Activated naive CD4-positive, alpha-beta T cell treated with anti-CD3 and anti-CD28 coated beads, Interleukin-2, amount 50 U/mL, for 16 hours (primary cell): ENCODE measurements at regions not wholly inside any gene's neighbourhood (a gene's known extent, or its start where the extent isn't known, plus 50 kb on each side); places are given as distances from the start of the nearest gene placed in this dataset.

ENCODE experiments used
- DNase-seq: peaks from one replicate; pipeline ENCODE4 v3.0.0-alpha.2; 2020

GRCh38 chr11:114811971-114812370, 133.6 kb downstream of the NXPE2 start:
- no peak for DNase-seq

- no peak for DNase-seq
These were observed 134.4 kb downstream of the NXPE2 start for GRCh38 chr11:114812733-114813132.

DNA sequence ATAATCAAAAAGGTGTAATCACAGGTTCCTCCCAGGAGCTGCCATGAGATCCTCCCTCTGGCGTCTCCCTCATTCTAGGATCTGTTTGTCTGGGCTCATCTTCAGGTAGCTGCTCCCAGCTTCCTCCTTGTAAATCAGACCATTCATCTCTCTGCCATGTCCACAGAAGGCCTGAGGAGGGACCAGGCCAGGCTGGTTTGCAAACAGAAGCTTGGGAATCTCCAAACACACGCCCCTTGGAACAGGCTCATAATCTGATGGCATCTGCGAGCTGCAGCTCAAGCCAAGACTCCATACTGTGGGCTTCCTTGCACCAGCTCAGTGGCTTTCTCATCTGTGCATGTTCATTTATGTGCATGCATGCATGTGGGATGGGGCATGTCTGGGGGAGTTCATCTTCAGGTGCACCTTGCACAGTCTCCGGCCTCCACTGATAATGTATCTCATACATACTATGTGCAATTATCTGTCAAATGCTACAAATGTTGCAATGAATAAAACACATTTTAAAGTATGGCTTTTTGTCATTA, 134.9 kb downstream of the NXPE2 start:
- DNase-seq: no peak

DNA sequence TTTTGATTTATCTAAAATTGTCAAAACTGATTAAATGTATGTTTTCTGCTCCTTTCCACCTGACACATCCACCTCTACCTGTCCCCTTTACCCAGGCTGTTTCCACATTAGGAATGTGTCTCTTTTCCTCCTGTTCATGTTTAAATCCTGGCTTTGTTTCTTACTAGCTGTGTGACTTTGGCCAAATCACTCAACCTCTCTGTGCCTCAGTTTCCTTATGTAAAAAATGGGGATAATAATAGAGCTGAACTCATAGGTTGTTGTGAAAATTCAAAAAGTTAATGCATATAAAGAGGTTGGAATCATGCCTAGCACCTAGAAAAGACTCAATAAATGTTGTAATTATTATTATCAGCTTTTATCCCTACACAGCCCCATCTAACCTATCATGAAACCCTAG, 136.8 kb downstream of the NXPE2 start:
- no peak for DNase-seq

GRCh38 chr11:114815761-114816160, 137.4 kb downstream of the NXPE2 start:
- no peak for DNase-seq

DNA sequence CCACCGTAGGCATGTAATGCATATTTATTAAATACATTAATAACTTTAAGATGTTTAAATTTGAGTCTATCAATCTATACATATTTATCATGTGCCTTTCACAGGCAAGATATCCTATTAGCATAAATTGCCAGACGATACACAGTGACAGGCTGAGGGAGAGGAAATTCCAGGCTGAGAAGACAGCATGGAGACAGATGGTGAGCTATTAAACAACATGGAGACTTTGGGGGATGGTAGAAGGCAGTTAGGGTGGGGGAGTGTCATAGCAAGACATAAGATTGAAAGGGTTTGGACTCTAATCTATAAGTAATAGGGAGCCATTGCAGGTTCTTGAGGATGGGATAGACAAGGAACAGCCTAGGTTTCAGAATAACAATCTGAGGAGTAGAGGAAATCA, 138.5 kb downstream of the NXPE2 start:
- DNase-seq: no peak

- no peak for DNase-seq
These were observed 140.1 kb downstream of the NXPE2 start for GRCh38 chr11:114818382-114818781.

DNA sequence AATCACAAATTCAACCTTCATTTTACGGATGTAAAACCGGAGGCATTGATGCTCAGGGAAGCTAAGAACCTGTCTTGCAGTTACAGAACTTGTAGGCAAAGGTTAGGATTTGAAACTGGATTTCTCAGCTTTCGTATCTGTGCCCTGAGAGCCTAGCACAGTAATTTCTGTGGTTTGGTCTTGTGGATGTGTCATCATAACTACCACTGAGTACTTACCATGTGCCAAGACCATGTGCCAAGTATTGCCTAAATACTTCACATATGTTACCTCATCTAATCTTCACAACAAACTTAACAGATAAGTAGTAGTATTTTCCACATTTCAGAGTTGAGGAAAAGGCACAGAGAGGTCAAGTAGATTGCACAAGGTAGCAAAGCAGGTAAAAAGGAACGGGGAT, 140.7 kb downstream of the NXPE2 start:
- no peak for DNase-seq

GRCh38 chr11:114820621-114821020, 142.3 kb downstream of the NXPE2 start:
- no peak for DNase-seq

DNA sequence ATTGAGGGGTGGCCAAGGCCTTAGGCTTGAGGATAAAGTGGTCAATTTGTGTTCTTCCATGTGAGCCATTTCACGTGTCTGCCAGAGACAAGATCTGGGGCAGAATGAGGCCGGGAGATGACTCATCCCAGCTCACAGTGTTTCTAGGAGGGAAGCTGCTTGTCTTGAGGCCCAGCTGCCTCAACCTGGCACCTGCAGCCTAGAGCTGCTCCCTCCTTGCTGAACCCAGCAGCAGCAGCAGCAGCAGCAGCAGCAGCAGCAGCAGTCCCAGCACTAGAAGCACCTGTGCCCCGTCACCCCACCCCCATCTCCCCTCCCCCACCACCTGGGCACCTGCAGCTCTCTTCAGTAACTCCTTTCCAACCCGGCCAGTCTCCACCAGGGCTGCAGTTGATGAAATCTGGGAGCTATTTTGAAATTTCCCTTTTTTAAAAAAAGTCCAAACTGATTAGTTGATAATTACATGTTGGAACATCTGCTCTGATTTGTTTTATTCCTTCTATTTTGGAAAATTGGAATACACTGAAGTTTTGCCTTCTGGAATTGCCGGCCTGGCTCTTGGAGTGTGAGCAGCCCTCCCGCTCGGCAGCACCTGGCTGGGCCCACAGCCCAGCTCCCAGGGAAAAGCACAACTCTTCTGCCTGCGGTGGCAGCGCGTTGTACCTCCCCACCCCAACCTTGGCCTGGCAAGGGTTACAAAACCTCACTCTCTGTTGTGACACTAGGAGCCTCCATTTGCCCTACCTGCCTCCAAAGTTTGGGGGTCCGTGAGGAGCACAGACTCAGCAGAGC, 143.5 kb downstream of the NXPE2 start:
- no peak for DNase-seq

GRCh38 chr11:114826910-114827442, 148.6 kb downstream of the NXPE2 start:
- no peak for DNase-seq

GRCh38 chr11:114827736-114828135, 149.4 kb downstream of the NXPE2 start:
- no peak for DNase-seq

- no peak for DNase-seq
These were observed 154.3 kb downstream of the NXPE2 start for GRCh38 chr11:114832532-114833125.

DNA sequence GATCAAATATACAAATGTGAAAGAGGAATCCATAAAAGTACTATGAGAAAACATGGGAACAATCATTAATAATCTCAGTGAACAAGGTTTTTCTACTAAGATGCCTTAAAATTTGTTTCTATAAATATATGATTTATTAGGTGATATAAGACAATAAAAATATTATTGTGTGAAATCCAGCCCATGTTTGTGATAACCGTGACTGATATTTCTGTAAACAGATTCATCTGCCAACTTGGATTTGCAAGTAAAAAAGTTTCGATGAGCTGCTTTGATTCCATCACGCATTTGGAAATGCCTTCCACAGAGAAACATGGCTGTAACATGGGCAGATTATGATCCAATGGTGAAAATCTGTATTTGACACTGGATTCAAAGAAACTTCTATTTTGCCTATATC, 157.8 kb downstream of the NXPE2 start:
- DNase-seq: no peak

DNA sequence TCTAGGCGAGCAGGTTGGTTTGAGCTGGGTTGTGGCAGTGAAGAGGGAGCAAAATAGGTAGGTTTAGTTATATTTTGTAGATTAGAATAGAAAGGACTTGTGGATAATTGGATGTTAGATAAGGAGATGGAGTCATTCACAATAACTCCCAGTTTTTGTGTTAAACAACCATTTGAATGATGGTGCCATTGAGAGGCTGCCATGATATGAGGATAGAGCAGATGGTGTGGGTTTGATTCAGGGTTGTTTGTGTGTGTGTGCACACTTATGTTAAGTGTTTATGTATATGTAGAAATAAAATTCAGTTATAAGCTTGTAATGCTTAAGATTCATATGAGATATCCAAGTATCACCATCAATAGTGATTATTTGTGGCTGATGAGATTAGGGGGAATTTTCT, 166.6 kb downstream of the NXPE2 start:
- no peak for DNase-seq

DNA sequence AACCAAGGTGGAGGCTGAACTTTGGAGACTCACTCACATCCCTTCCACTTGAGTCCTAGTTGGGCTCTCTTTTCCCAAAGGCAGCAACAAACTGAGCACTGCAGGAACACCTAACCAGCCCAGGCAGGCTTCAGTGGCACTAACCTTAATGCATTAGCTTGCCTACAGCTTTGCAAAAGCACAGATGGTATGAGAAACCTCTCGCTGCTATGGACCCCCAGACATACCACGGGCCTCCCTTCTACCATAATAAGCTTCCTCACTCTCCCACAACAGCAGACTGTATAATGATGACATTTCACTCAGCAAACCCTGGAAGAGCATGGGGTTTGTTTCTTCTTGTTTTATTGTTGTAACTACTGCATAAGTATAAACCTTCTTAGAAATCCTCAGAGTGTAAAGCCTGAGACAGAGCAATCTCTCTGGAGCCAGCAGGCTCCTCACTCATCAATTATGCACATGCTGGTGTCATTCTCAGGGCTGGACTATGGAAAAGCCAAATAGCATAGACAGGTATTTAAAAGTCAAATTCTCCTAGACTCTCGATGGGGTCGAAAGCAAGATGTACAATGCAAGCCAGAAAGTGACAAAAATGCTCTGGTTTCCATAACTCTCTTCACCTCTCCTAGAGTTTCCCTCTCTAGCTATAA, 167.6 kb downstream of the NXPE2 start:
- DNase-seq: no peak

GRCh38 chr11:114846416-114846791, 168.1 kb downstream of the NXPE2 start:
- DNase-seq: no peak

DNA sequence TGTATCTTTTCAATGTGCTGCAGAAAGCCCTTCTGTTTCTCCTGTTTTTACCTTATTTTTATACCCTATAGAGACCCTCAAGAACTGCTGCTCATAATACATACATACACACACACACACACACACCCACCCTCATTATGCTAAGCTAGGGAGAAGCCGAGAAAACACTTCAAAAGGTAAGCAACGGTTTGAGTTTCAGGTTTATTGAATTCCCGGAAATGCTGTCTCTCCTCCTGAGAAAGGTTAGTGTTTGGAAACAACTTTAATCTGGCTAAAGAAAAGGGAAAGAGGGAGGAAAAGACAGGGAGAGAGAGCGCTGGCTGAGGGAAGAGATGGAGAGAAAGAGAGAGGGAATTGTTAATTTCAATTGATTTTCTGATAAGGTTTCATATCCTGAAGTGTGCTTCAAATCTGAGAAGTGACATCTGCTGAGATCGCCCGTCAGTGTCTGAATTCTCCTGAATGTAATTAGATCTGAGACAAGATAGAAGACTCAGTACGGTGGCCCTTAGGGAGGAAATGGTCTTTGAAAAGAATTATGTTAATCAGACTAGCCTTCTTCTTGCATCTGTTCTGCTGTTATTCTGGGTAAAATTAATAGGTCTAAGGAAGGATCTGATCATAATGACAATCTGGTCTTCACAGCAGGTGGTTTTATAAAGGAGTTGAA, 169.1 kb downstream of the NXPE2 start:
- DNase-seq: no peak

GRCh38 chr11:114848027-114848426, 169.7 kb downstream of the NXPE2 start:
- no peak for DNase-seq

DNA sequence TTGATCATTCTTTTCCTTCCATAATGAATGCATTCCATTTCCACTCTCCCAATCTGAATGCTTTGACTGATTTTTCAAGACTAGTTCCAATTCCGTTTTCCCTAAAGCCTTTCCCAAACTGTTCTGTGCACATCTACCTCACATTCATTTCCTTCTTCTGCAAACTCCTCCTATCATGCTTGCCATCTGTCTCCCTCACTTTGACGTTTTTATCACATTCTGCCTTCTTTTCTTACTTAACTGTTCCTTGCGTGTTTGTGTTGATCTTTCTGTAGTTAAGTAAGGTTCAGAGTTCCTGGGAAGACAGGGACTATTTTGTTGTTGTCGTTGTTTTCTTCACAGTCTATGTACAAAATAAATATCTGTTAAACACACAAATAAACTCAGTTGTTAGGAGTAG, 179.0 kb downstream of the NXPE2 start:
- no peak for DNase-seq

- DNase-seq: no peak
These were observed 186.6 kb downstream of the NXPE2 start for GRCh38 chr11:114864896-114865295.

- DNase-seq: no peak
These were observed 197.9 kb downstream of the NXPE2 start for GRCh38 chr11:114876234-114876633.

DNA sequence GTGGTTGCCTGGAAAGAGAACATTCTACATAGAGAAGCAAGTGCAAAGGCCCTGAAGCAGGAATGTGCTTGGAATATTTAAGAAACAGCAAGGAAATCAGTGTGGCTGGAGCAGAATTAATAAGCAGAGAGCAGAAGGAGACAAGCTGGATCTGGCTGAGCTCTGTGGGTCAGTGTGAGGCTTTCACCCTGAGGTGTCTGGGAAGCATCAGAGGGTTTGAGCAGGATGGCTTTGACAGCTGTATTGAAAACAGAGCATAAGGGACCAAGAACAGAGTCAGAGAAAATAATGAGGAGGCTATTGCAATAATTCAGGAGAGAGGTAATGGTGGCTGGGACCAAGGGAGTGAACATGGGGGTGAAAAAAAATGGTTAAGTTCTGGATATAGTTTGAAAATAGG, 199.6 kb downstream of the NXPE2 start:
- no peak for DNase-seq
